Loucy (cell line): ENCODE measurements at regions not wholly inside any gene's neighbourhood (a gene's known extent, or its start where the extent isn't known, plus 50 kb on each side); places are given as distances from the start of the nearest gene placed in this dataset.

ENCODE experiments used
- H2AFZ ChIP-seq: fragments of 200-600 bp; sonication (generic); 2 replicates; pipeline ENCODE4 v1.6.0; 2016; ENCODE audit warnings: antibody characterized with exemption, mild to moderate bottlenecking, low read length, moderate library complexity
- H3F3A ChIP-seq: fragments of 200-600 bp; 2 replicates; pipeline ENCODE4 v1.6.0; 2016; ENCODE audit warnings: antibody characterized with exemption, low read depth, mild to moderate bottlenecking
- H3K27me3 ChIP-seq: fragments of 200-600 bp; sonication (generic); 2 replicates; pipeline ENCODE4 v1.6.1; 2014; ENCODE audit warnings: low read length, mild to moderate bottlenecking; ENCODE audit not compliant: insufficient read depth, poor library complexity, severe bottlenecking
- H3K36me3 ChIP-seq: fragments of 200-600 bp; sonication (generic); 2 replicates; pipeline ENCODE4 v1.6.1; 2016; ENCODE audit warnings: low read length; ENCODE audit not compliant: insufficient read depth
- H3K4me1 ChIP-seq: fragments of 200-600 bp; sonication (generic); 2 replicates; pipeline ENCODE4 v1.5.1; 2014; ENCODE audit warnings: low read length, mild to moderate bottlenecking; ENCODE audit not compliant: insufficient read depth, poor library complexity, severe bottlenecking
- H3K4me2 ChIP-seq: fragments of 200-600 bp; sonication (generic); 2 replicates; pipeline ENCODE4 v1.6.0; 2014; ENCODE audit warnings: antibody characterized with exemption, low read length, low read depth, mild to moderate bottlenecking; ENCODE audit not compliant: poor library complexity, severe bottlenecking
- H3K4me3 ChIP-seq: fragments of 200-600 bp; sonication (generic); 2 replicates; pipeline ENCODE4 v1.5.1; 2014; ENCODE audit warnings: low read length, mild to moderate bottlenecking, mixed read lengths; ENCODE audit not compliant: poor library complexity, severe bottlenecking
- H3K79me2 ChIP-seq: fragments of 200-600 bp; sonication (generic); 2 replicates; pipeline ENCODE4 v1.6.1; 2014; ENCODE audit warnings: low read length; ENCODE audit not compliant: insufficient read depth
- H3K9ac ChIP-seq: fragments of 200-600 bp; sonication (generic); 2 replicates; pipeline ENCODE4 v1.6.0; 2014; ENCODE audit warnings: mild to moderate bottlenecking, low read depth, low read length, moderate library complexity; ENCODE audit not compliant: poor library complexity, severe bottlenecking
- H3K9me2 ChIP-seq: fragments of 200-600 bp; sonication (generic); replicated peaks from 2 replicates; pipeline ENCODE4 v1.6.1; 2016; ENCODE audit warnings: low read depth, low read length, mixed read lengths
- H3K9me3 ChIP-seq: fragments of 200-600 bp; sonication (generic); 2 replicates; pipeline ENCODE4 v1.6.1; 2014; ENCODE audit warnings: mild to moderate bottlenecking, antibody characterized with exemption, low read length, low read depth; ENCODE audit not compliant: insufficient read depth
- H4K20me1 ChIP-seq: fragments of 200-600 bp; sonication (generic); 2 replicates; pipeline ENCODE4 v1.6.0; 2014; ENCODE audit warnings: antibody characterized with exemption, low read length, mild to moderate bottlenecking; ENCODE audit not compliant: insufficient read depth, poor library complexity, severe bottlenecking
- EZH2phosphoT487 ChIP-seq: fragments of 200-600 bp; IDR thresholded peaks from 2 replicates; pipeline ENCODE4 v1.6.1; 2018; ENCODE audit warnings: antibody characterized with exemption, mild to moderate bottlenecking, moderate library complexity, borderline replicate concordance
- TF ChIP-seq, protein P1 (sequence below): fragments of 200-600 bp; sonication (generic); conservative IDR thresholded peaks from 2 replicates; pipeline ENCODE4 v1.5.1; 2014; ENCODE audit warnings: mild to moderate bottlenecking, antibody characterized with exemption, low read length

DNA sequence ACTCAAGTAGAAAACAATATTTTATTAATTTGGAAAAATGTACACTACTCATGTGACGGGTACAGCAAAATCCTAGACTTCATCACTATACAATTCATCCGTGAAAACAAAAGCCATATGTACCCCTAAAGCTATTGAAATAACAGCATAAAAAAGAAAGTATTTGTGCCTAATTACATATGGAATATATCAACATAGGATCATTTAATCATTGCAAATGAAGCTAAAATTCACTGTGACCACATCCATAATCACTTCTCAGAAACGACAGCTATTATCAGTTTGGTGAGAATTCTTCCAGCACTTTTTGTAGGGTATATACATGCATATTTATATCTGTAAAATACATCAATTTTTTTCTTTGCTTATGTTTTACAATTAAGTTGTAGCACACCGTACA, 128.0 kb downstream of the ARL4A start:
- no peaks in the 10 kb centered on the region for H3K9me2 ChIP-seq
- H3K79me2 ChIP-seq, result no peaks in the 10 kb centered on the region
- H2AFZ ChIP-seq, result no peak overlapping the region
- TF ChIP-seq, protein P1, sequence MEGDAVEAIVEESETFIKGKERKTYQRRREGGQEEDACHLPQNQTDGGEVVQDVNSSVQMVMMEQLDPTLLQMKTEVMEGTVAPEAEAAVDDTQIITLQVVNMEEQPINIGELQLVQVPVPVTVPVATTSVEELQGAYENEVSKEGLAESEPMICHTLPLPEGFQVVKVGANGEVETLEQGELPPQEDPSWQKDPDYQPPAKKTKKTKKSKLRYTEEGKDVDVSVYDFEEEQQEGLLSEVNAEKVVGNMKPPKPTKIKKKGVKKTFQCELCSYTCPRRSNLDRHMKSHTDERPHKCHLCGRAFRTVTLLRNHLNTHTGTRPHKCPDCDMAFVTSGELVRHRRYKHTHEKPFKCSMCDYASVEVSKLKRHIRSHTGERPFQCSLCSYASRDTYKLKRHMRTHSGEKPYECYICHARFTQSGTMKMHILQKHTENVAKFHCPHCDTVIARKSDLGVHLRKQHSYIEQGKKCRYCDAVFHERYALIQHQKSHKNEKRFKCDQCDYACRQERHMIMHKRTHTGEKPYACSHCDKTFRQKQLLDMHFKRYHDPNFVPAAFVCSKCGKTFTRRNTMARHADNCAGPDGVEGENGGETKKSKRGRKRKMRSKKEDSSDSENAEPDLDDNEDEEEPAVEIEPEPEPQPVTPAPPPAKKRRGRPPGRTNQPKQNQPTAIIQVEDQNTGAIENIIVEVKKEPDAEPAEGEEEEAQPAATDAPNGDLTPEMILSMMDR, result no peak
- TF ChIP-seq EZH2phosphoT487, result no peak
- no peak overlapping the region for H3K9ac ChIP-seq
- no peaks in the 10 kb centered on the region for H3K36me3 ChIP-seq
- H4K20me1 ChIP-seq, result no peaks in the 10 kb centered on the region
- no peaks in the 10 kb centered on the region for H3K9me3 ChIP-seq
- no peak overlapping the region for H3K4me2 ChIP-seq
- H3K4me1 ChIP-seq, result no peaks in the 10 kb centered on the region
- no peaks in the 10 kb centered on the region for H3F3A ChIP-seq
- no peaks in the 10 kb centered on the region for H3K27me3 ChIP-seq
- no peak overlapping the region for H3K4me3 ChIP-seq

DNA sequence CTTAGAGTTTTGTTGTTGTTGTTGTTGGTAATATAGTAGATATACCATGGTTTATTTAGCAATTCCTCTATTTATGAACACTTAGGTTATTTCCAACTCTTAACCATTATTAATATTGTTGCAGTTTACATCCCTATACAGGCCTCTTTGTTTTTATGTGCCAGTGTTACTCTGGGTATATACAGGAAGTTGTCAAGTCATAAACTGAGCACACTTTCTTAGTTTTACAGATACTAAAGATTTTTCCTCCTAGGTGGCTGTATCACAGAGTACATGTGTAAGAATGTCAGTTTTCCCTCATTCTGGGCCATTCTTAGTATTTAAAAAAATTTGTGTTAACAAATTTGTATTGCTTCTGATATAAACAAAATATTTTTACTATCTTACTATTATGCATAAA, 128.4 kb downstream of the ARL4A start:
- Histone ChIP-seq H4K20me1 (no peaks in the 10 kb centered on the region), H3K79me2 (no peaks in the 10 kb centered on the region), H3K27me3 (no peaks in the 10 kb centered on the region), H3K4me2 (no peak overlapping the region), H3K9me3 (no peaks in the 10 kb centered on the region), H3K4me3 (no peak overlapping the region), H3F3A (no peaks in the 10 kb centered on the region), H3K9ac (no peak overlapping the region), H3K36me3 (no peaks in the 10 kb centered on the region), H3K4me1 (no peaks in the 10 kb centered on the region), H3K9me2 (no peaks in the 10 kb centered on the region), H2AFZ (no peak overlapping the region)
- TF ChIP-seq, protein P1, result no peak
- no peak for TF ChIP-seq EZH2phosphoT487

DNA sequence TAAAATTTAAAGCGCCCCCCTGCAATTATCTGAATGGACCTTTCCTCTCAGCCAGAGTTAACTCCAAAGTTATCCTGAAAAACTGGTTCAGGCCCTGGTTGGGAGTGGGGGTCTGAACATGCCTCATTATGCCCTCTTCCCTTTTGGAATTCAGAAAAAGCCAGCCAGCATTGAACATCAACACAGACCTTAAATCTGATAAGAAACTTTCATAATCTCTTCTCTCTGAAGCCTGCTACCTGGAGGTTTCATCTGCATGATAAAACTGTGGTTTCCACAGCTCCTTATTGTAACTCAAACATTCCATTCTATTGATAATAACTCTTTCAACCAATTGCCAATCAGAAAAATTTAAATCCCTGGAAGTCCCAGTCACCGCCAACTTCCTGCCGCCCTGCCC, 133.3 kb downstream of the ARL4A start:
- Histone ChIP-seq H3K9me2 (no peaks in the 10 kb centered on the region), H4K20me1 (no peaks in the 10 kb centered on the region), H3K4me3 (no peak overlapping the region), H3K4me2 (no peak overlapping the region), H2AFZ (no peak overlapping the region), H3K36me3 (no peaks in the 10 kb centered on the region), H3K9ac (no peak overlapping the region), H3F3A (no peaks in the 10 kb centered on the region), H3K27me3 (no peaks in the 10 kb centered on the region), H3K9me3 (no peaks in the 10 kb centered on the region), H3K4me1 (no peaks in the 10 kb centered on the region), H3K79me2 (no peaks in the 10 kb centered on the region)
- TF ChIP-seq, protein P1, result no peak
- TF ChIP-seq EZH2phosphoT487, result no peak
